ENCODE measurements at regions not wholly inside any gene's neighbourhood (a gene's known extent, or its start where the extent isn't known, plus 50 kb on each side); places are given as distances from the start of the nearest gene placed in this dataset.
"Not testable (repeated sequence)": the region's sequence is repeated elsewhere in the genome, so short reads cannot be mapped to it uniquely, and the experiment has no call there.

DNA sequence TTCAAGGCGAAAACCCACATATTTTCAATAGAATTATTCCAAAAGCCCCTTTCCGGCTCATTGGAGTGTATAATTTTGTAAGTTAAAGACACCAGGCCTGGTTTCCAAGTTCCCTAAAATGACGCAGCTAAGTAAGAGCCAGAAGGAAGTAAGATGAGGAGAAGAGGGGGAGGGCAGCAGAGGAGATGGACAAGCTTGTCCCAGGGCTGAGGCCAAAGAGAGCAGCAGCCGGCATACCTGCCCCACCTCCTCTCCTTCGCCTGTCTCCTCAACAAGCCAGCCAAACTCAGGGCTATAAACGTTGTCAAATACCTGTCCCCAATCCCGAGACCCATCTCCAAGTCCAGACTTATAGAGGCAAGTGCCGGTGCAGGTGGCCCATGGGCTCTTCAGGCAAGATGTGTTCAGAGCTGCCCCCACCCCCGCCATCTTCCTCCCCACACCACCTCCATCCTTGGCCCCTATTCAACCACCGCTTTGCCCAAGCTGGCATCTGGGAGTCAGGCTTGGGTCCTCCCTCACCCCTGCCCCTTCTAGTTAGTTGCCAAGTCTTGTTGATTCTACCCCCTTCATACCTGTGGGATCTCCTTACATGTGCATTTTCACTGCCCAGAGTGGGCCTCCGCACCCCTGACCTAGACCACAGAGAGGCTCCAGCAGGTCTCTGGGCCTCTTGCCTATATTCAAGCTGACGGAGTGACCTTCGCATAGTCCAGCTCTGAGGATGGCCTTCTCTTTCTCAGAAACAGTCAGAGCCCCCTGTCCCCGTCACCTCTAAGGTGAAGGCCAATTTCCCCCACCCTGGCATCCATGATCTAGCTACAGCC lies 75.7 kb upstream of the SIRPA start:
- no peak overlapping the region for H3K4me3 ChIP-seq (ENCODE audit: low read depth in 1 of 2, low read length in 2 of 2)
- H3K4me1 ChIP-seq (ENCODE audit: control insufficient read depth in 2 of 2, insufficient read depth in 2 of 2, low read length in 1 of 2), result peaks cover 0 to 4% of the 10 kb centered on the region in 2 donors
- H3K27me3 ChIP-seq (ENCODE audit: control insufficient read depth in 1 of 2, insufficient read depth in 2 of 2, low read length in 2 of 2), result no peaks in the 10 kb centered on the region
- H3K27ac ChIP-seq (ENCODE audit: low read depth in 2 of 2, low read length in 1 of 2), result no peak overlapping the region
- no peaks in the 10 kb centered on the region for H3K36me3 ChIP-seq (ENCODE audit: control insufficient read depth in 2 of 2, insufficient read depth in 2 of 2, low read length in 1 of 2)
- peaks cover 0 to 5% of the 10 kb centered on the region in 2 donors for H3K9me3 ChIP-seq (ENCODE audit: control insufficient read depth in 2 of 2, insufficient read depth in 1 of 2, low read depth in 1 of 2, low read length in 1 of 2)
- WGBS, 2 donors, result 78 to 86% methylated on average over 14 of the region's 14 CpGs

DNA sequence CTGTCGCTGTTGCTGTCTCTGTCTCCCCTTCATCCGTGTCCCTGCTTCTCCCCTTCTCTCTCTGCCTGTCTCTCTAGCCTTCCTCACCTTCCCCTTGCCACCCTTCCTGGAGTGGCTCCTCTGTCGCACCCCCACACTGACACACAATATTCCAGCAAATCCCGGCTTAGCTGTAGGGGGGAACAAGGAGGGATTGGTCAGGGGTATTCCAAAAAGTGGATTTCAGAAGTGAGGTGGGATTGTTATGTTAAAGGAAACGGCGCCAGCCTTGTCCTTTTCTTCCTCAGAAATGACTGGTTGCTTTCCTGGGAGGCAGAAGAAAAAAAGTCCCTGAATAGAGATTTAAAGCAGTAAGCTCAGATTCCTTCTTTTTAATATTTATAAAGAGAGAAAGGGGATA lies 76.3 kb upstream of the SIRPA start:
- Histone ChIP-seq H3K27me3 (ENCODE audit: control insufficient read depth in 1 of 2, insufficient read depth in 2 of 2, low read length in 2 of 2) (no peaks in the 10 kb centered on the region), H3K4me1 (ENCODE audit: control insufficient read depth in 2 of 2, insufficient read depth in 2 of 2, low read length in 1 of 2) (peaks cover 0 to 4% of the 10 kb centered on the region in 2 donors), H3K36me3 (ENCODE audit: control insufficient read depth in 2 of 2, insufficient read depth in 2 of 2, low read length in 1 of 2) (no peaks in the 10 kb centered on the region), H3K4me3 (ENCODE audit: low read depth in 1 of 2, low read length in 2 of 2) (no peak overlapping the region), H3K27ac (ENCODE audit: low read depth in 2 of 2, low read length in 1 of 2) (peak overlapping the region in 1 of 2 donors; percentile 24), H3K9me3 (ENCODE audit: control insufficient read depth in 2 of 2, insufficient read depth in 1 of 2, low read depth in 1 of 2, low read length in 1 of 2) (peaks cover 0 to 5% of the 10 kb centered on the region in 2 donors)
- 74 to 83% methylated on average over 6 of the region's 6 CpGs for WGBS, 2 donors

DNA sequence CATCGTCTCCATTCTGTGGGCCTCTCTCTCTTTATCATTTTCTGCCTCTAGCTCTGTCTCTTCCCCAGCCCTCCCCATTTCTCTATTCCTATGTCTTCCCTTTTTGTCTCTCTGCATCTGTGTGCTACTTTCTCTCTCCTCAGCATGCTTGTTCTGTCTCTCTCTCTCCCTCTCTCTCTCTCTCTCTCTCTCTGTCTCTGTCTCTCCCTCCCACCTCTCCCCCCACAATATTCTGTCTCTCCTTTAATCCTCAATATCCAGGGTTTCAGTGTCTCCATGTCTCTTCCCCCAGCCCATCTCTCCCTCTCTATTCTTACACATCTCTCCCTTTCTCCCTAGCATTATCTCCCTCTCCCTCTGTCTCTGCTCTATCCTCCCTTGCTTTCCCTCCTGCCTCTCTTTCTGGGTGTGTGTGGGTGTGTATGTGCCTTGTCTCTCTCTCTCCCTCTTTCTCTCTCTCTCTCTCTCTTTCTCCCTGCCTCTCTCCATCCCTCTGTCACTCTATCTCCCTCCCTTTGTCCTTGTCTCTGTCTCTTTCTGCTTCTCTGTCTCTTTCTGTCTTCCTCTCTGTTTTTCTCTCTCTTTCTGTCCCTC lies 76.9 kb upstream of the SIRPA start:
- Histone ChIP-seq H3K4me3 (ENCODE audit: low read depth in 1 of 2, low read length in 2 of 2) (no peak overlapping the region), H3K4me1 (ENCODE audit: control insufficient read depth in 2 of 2, insufficient read depth in 2 of 2, low read length in 1 of 2) (peaks cover 0 to 4% of the 10 kb centered on the region in 2 donors), H3K9me3 (ENCODE audit: control insufficient read depth in 2 of 2, insufficient read depth in 1 of 2, low read depth in 1 of 2, low read length in 1 of 2) (peaks cover 0 to 3% of the 10 kb centered on the region in 2 donors), H3K36me3 (ENCODE audit: control insufficient read depth in 2 of 2, insufficient read depth in 2 of 2, low read length in 1 of 2) (no peaks in the 10 kb centered on the region), H3K27ac (ENCODE audit: low read depth in 2 of 2, low read length in 1 of 2) (no peak overlapping the region), H3K27me3 (ENCODE audit: control insufficient read depth in 1 of 2, insufficient read depth in 2 of 2, low read length in 2 of 2) (no peaks in the 10 kb centered on the region)
- 72 to 73% methylated on average over 1 of the region's 1 CpG for WGBS, 2 donors

DNA sequence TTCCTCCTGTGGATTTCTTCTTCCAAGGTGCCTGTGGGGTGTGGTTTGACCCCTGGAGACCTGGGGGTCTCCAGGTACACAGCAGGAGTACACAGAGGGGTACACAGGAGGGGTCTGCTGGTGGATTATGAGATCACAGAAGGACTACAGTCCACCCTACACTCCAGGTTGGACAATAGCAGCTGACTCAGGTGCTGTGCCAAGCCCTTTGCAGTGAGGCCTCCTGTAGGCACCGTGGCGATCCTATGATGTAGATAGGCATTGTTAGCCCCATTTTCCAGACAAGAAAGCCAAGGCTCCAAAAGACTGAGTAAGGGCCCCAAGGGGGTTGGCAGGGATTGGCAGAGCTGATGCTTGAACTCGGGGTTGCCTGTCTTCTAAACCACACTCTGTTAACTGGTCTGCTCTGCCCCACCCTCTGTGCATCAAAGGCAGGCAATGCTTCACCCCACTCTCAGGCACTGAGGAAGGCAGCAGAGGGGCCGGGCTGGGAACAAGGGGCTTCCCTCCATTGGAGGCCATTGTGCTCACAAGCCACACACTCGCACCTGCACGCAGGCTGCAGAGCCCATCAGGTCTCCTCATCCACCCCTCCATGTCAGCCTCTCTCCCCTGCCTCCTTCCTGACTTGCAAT lies 77.5 kb upstream of the SIRPA start:
- H3K27me3 ChIP-seq (ENCODE audit: control insufficient read depth in 1 of 2, insufficient read depth in 2 of 2, low read length in 2 of 2), result no peaks in the 10 kb centered on the region
- H3K36me3 ChIP-seq (ENCODE audit: control insufficient read depth in 2 of 2, insufficient read depth in 2 of 2, low read length in 1 of 2), result no peaks in the 10 kb centered on the region
- H3K4me1 ChIP-seq (ENCODE audit: control insufficient read depth in 2 of 2, insufficient read depth in 2 of 2, low read length in 1 of 2), result peaks cover 0 to 4% of the 10 kb centered on the region in 2 donors
- WGBS, 2 donors, result 88 to 90% methylated on average over 6 of the region's 6 CpGs
- no peak overlapping the region for H3K27ac ChIP-seq (ENCODE audit: low read depth in 2 of 2, low read length in 1 of 2)
- H3K9me3 ChIP-seq (ENCODE audit: control insufficient read depth in 2 of 2, insufficient read depth in 1 of 2, low read depth in 1 of 2, low read length in 1 of 2), result no peaks in the 10 kb centered on the region
- no peak overlapping the region for H3K4me3 ChIP-seq (ENCODE audit: low read depth in 1 of 2, low read length in 2 of 2)

DNA sequence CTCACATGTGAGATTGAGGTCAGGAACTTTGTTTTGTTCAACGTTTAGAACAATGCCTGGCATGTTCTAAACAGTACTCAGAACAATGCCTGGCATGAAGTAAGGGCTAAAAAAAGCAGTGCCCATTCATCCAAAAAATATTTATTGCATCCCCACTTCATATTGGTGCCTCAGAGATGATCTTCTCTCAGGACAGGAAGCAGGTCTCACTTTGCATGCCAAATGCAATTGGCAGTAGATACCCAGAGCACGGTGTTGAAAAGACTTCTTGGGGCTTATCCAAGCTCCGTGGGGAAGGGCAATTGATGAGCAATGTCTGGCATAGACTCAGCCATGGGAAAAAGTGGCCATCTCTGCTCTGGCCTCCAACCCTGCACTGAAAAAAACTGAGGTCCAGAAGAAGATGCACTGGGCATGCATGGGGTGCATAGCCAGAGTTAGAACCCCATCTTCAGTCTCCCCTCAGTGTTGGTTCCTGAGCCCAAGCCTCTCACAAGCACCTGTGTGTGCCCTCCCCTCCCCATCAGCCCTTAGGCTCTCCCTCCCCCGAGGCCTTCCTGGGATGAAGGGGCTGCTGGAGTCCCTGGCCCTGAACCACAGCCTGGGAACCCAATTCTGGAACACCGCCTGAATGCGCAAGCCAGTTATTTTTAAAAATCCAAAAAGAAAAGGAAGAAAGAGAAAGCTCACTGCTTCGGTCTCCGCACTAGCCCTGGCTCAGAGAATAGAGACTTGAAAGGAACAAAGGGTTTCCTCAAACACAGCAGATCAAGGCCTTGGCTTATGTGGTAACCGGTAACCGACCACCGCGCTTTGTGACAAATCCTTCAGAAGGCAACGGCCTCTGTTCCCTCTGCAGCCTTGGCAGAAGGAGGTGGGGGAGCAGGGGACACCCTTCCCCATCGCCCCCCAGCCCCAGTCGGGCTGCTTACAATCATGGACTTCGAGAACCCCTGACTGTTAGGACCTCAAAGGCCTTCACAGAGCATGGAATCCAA lies 78.5 kb upstream of the SIRPA start:
- no peak overlapping the region for H3K27ac ChIP-seq (ENCODE audit: low read depth in 2 of 2, low read length in 1 of 2)
- peaks cover 0 to 4% of the 10 kb centered on the region in 2 donors for H3K4me1 ChIP-seq (ENCODE audit: control insufficient read depth in 2 of 2, insufficient read depth in 2 of 2, low read length in 1 of 2)
- H3K36me3 ChIP-seq (ENCODE audit: control insufficient read depth in 2 of 2, insufficient read depth in 2 of 2, low read length in 1 of 2), result no peaks in the 10 kb centered on the region
- H3K9me3 ChIP-seq (ENCODE audit: control insufficient read depth in 2 of 2, insufficient read depth in 1 of 2, low read depth in 1 of 2, low read length in 1 of 2), result no peaks in the 10 kb centered on the region
- H3K4me3 ChIP-seq (ENCODE audit: low read depth in 1 of 2, low read length in 2 of 2), result no peak overlapping the region
- no peaks in the 10 kb centered on the region for H3K27me3 ChIP-seq (ENCODE audit: control insufficient read depth in 1 of 2, insufficient read depth in 2 of 2, low read length in 2 of 2)
- WGBS, 2 donors, result 42 to 48% methylated on average over 16 of the region's 16 CpGs

DNA sequence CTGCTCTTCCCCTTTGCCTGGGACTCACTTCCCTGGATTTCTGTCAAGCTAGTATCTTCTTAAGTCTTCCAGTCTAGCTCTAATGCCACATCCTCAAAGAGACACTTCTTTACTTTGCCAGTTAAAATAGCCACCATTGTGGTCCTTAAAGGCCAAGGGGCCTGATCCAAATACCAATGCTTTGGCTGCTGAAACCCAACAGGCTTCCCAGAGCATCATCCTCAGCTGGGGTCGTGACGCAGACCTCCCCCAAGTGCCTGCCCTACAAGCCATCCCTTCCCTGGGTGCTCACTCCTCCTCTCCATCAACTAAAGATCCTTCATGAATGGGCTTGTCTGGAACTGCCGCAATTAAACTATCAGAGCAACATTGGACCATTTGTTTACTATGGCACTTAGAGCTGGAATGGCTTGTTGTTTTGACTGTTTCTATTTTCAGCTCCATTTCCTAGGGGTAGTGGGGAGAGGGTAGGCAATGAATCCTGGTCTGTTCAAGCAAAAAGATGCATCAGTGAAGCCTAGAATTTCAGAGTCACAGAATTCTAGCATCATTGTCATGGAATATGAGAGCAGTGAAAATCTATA lies 79.6 kb upstream of the SIRPA start:
- WGBS, 2 donors, result 55 to 74% methylated on average over 3 of the region's 3 CpGs
- H3K9me3 ChIP-seq (ENCODE audit: control insufficient read depth in 2 of 2, insufficient read depth in 1 of 2, low read depth in 1 of 2, low read length in 1 of 2), result no peaks in the 10 kb centered on the region
- H3K4me3 ChIP-seq (ENCODE audit: low read depth in 1 of 2, low read length in 2 of 2), result no peak overlapping the region
- H3K4me1 ChIP-seq (ENCODE audit: control insufficient read depth in 2 of 2, insufficient read depth in 2 of 2, low read length in 1 of 2), result peaks cover 0 to 7% of the 10 kb centered on the region in 2 donors
- no peaks in the 10 kb centered on the region for H3K36me3 ChIP-seq (ENCODE audit: control insufficient read depth in 2 of 2, insufficient read depth in 2 of 2, low read length in 1 of 2)
- no peak overlapping the region for H3K27ac ChIP-seq (ENCODE audit: low read depth in 2 of 2, low read length in 1 of 2)
- H3K27me3 ChIP-seq (ENCODE audit: control insufficient read depth in 1 of 2, insufficient read depth in 2 of 2, low read length in 2 of 2), result no peaks in the 10 kb centered on the region

DNA sequence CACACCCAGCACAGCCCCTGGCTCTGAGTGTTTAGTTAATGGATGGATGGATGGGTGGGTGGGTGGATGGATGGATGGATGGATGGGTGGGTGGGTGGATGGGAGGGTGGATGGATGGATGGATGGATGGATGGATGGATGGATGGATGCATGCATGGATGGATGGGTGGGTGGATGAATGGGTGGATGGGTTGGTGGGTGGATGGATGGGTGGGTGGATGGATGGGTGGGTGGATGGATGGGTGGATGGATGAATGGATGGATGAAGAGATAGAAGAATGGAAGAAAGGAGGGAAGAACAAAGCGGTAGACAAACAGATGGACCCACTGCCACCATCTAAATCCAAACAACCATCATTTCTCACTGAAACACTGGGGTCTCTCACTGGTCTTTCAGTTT lies 80.3 kb upstream of the SIRPA start:
- not testable (repeated sequence) for H3K27ac ChIP-seq (ENCODE audit: low read depth in 2 of 2, low read length in 1 of 2); H3K36me3 ChIP-seq (ENCODE audit: control insufficient read depth in 2 of 2, insufficient read depth in 2 of 2, low read length in 1 of 2); H3K4me3 ChIP-seq (ENCODE audit: low read depth in 1 of 2, low read length in 2 of 2); H3K9me3 ChIP-seq (ENCODE audit: control insufficient read depth in 2 of 2, insufficient read depth in 1 of 2, low read depth in 1 of 2, low read length in 1 of 2); H3K4me1 ChIP-seq (ENCODE audit: control insufficient read depth in 2 of 2, insufficient read depth in 2 of 2, low read length in 1 of 2); H3K27me3 ChIP-seq (ENCODE audit: control insufficient read depth in 1 of 2, insufficient read depth in 2 of 2, low read length in 2 of 2)
- WGBS, 2 donors, result 95 to 100% methylated on average over 1 of the region's 1 CpG

DNA sequence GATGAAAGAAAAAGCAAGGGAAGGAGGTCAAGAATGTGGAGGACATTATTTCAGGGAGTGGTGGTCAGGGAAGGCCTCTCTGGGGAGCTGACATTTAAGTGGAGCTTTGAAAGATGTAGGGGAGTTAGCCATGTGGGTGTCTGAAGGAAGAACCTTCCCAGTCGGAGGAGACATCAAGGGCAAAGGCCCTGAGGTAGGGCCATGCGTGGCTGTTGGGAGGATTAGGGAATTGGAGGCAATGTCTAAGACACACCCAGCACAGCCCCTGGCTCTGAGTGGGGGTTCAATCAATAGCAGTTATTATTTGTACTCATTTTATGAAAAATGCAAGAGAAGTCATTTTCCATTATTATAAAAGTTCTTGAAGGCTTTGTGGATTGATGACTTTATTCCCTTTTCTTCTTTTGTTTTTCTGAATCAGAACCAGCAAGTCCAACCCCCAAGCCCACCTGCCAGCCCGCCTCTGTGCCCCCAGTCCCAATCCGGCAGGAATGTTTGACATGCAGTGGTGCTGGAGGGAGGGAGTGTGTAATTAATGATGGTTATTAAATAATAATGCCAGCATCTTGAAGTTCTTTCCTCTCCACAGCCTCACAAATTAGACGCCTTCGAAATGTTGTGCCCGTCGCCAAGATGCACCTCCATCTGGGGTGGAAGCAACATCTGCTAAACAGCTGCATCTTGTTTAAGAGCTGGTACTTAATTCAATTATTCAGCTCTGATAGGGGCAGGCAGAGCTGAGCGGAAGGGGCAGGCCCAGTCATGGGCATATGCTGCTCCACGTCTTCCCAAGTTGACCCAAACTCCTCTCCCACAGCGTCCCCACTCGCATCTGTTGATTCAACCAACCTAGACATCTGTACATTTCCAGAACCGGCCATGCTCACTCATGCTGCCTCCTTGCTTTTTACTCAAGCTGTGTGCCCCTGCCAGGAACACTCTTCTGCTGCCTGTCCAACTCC lies 81.3 kb upstream of the SIRPA start:
- Histone ChIP-seq H3K4me1 (ENCODE audit: control insufficient read depth in 2 of 2, insufficient read depth in 2 of 2, low read length in 1 of 2) (peaks cover 0 to 7% of the 10 kb centered on the region in 2 donors), H3K27ac (ENCODE audit: low read depth in 2 of 2, low read length in 1 of 2) (no peak overlapping the region), H3K27me3 (ENCODE audit: control insufficient read depth in 1 of 2, insufficient read depth in 2 of 2, low read length in 2 of 2) (no peaks in the 10 kb centered on the region), H3K4me3 (ENCODE audit: low read depth in 1 of 2, low read length in 2 of 2) (no peak overlapping the region), H3K36me3 (ENCODE audit: control insufficient read depth in 2 of 2, insufficient read depth in 2 of 2, low read length in 1 of 2) (no peaks in the 10 kb centered on the region), H3K9me3 (ENCODE audit: control insufficient read depth in 2 of 2, insufficient read depth in 1 of 2, low read depth in 1 of 2, low read length in 1 of 2) (no peaks in the 10 kb centered on the region)
- 87 to 89% methylated on average over 13 of the region's 13 CpGs for WGBS, 2 donors

Data from esophagus (tissue), 2 donors.